H7 (cell line): ENCODE measurements at regions not wholly inside any gene's neighbourhood (a gene's known extent, or its start where the extent isn't known, plus 50 kb on each side); places are given as distances from the start of the nearest gene placed in this dataset.
"Not testable (repeated sequence)": the region's sequence is repeated elsewhere in the genome, so short reads cannot be mapped to it uniquely, and the experiment has no call there.

ENCODE experiments used
- DNase-seq: peaks from one replicate; pipeline ENCODE4 v3.0.0; 2012
- H3K27me3 ChIP-seq: 2 replicates; pipeline ENCODE4 v1.6.0; 2011; ENCODE audit warnings: mild to moderate bottlenecking, low read length; ENCODE audit not compliant: control insufficient read depth, insufficient read depth
- H3K36me3 ChIP-seq: replicated peaks from 2 replicates; pipeline ENCODE4 v1.5.1; 2011; ENCODE audit warnings: low read length; ENCODE audit not compliant: control insufficient read depth, insufficient read depth
- H3K4me3 ChIP-seq: 2 replicates; pipeline ENCODE4 v1.5.1; 2011; ENCODE audit warnings: low read depth, mild to moderate bottlenecking, control low read depth, low read length, moderate library complexity; ENCODE audit not compliant: insufficient read depth

GRCh38 chr5:30450153-30450552, 743.3 kb upstream of the CDH6 start:
- Histone ChIP-seq H3K36me3 (no peaks in the 10 kb centered on the region), H3K27me3 (no peaks in the 10 kb centered on the region), H3K4me3 (no peak overlapping the region)
- no peak for DNase-seq

- Histone ChIP-seq H3K36me3 (no peaks in the 10 kb centered on the region), H3K27me3 (no peaks in the 10 kb centered on the region), H3K4me3 (no peak overlapping the region)
- DNase-seq, result no peak
Observed at GRCh38 chr5:30447431-30447830, 746.1 kb upstream of the CDH6 start.

GRCh38 chr5:30446456-30446855, 747.0 kb upstream of the CDH6 start:
- DNase-seq, result no peak
- Histone ChIP-seq H3K27me3 (no peaks in the 10 kb centered on the region), H3K36me3 (no peaks in the 10 kb centered on the region), H3K4me3 (no peak overlapping the region)

GRCh38 chr5:30438785-30439184, 754.7 kb upstream of the CDH6 start:
- Histone ChIP-seq H3K4me3 (no peak overlapping the region), H3K36me3 (no peaks in the 10 kb centered on the region), H3K27me3 (no peaks in the 10 kb centered on the region)
- peak; percentile 1 for DNase-seq

GRCh38 chr5:30436691-30437090, 756.8 kb upstream of the CDH6 start:
- Histone ChIP-seq H3K4me3 (no peak overlapping the region), H3K27me3 (no peaks in the 10 kb centered on the region), H3K36me3 (no peaks in the 10 kb centered on the region)
- no peak for DNase-seq

- H3K27me3 ChIP-seq, H3K36me3 ChIP-seq, DNase-seq: not testable (repeated sequence)
- peak overlapping the region; percentile 47 for H3K4me3 ChIP-seq
Observed at GRCh38 chr5:30428866-30429407, 764.5 kb upstream of the CDH6 start.

GRCh38 chr5:30414078-30414477, 779.4 kb upstream of the CDH6 start:
- no peak for DNase-seq
- Histone ChIP-seq H3K36me3 (no peaks in the 10 kb centered on the region), H3K27me3 (no peaks in the 10 kb centered on the region), H3K4me3 (no peak overlapping the region)

GRCh38 chr5:30413540-30413939, 779.9 kb upstream of the CDH6 start:
- no peak for DNase-seq
- no peaks in the 10 kb centered on the region for H3K36me3 ChIP-seq
- H3K27me3 ChIP-seq, result no peaks in the 10 kb centered on the region
- H3K4me3 ChIP-seq, result no peak overlapping the region

- H3K4me3 ChIP-seq, result no peak overlapping the region
- H3K27me3 ChIP-seq, result no peaks in the 10 kb centered on the region
- H3K36me3 ChIP-seq, result no peaks in the 10 kb centered on the region
- DNase-seq, result no peak
Observed at GRCh38 chr5:30405821-30406220, 787.7 kb upstream of the CDH6 start.

GRCh38 chr5:30401479-30402058, 791.9 kb upstream of the CDH6 start:
- no peak overlapping the region for H3K4me3 ChIP-seq
- DNase-seq, result peak; percentile 15
- no peaks in the 10 kb centered on the region for H3K27me3 ChIP-seq
- H3K36me3 ChIP-seq, result no peaks in the 10 kb centered on the region

GRCh38 chr5:30398423-30398822, 795.1 kb upstream of the CDH6 start:
- H3K4me3 ChIP-seq, result no peak overlapping the region
- no peak for DNase-seq
- no peaks in the 10 kb centered on the region for H3K27me3 ChIP-seq
- no peaks in the 10 kb centered on the region for H3K36me3 ChIP-seq

- H3K4me3 ChIP-seq, result no peak overlapping the region
- no peak for DNase-seq
- H3K27me3 ChIP-seq, result no peaks in the 10 kb centered on the region
- H3K36me3 ChIP-seq, result no peaks in the 10 kb centered on the region
Observed at GRCh38 chr5:30392897-30393296, 800.6 kb upstream of the CDH6 start.

GRCh38 chr5:30390095-30390494, 803.4 kb upstream of the CDH6 start:
- no peaks in the 10 kb centered on the region for H3K36me3 ChIP-seq
- no peak for DNase-seq
- H3K27me3 ChIP-seq, result no peaks in the 10 kb centered on the region
- H3K4me3 ChIP-seq, result no peak overlapping the region

- DNase-seq, result no peak
- Histone ChIP-seq H3K36me3 (no peaks in the 10 kb centered on the region), H3K4me3 (no peak overlapping the region), H3K27me3 (no peaks in the 10 kb centered on the region)
Observed at GRCh38 chr5:30387974-30388632, 805.4 kb upstream of the CDH6 start.

- DNase-seq, result no peak
- H3K27me3 ChIP-seq, result no peaks in the 10 kb centered on the region
- H3K36me3 ChIP-seq, result no peaks in the 10 kb centered on the region
- H3K4me3 ChIP-seq, result no peak overlapping the region
Observed at GRCh38 chr5:30385754-30386153, 807.7 kb upstream of the CDH6 start.
